ENCODE measurements at regions not wholly inside any gene's neighbourhood (a gene's known extent, or its start where the extent isn't known, plus 50 kb on each side); places are given as distances from the start of the nearest gene placed in this dataset.

DNA sequence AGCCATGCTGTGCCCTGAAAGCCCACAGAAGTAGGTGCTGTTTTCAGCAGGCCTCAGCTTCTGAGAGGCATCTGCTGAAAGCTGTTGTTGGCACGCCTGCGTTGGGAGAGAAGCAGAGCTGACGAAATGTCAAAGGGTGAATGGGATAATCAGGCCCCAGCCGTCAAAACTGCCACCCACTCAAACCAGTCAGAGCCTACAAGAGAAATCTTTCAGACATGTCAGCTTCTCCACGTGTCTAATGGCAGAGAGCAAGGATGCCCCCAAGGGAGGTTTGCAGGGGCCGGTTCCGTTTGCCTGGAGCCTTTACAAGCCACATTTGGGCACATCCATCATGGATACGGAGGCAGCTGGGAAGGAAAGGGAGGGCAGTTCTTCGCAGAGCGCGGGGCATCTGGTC lies 568.2 kb upstream of the EEF2KMT start:
- ATAC-seq (ENCODE audit: low FRiP score), result no peak
- no peak for DNase-seq (ENCODE audit: low spot score)
- TF ChIP-seq, protein P1, sequence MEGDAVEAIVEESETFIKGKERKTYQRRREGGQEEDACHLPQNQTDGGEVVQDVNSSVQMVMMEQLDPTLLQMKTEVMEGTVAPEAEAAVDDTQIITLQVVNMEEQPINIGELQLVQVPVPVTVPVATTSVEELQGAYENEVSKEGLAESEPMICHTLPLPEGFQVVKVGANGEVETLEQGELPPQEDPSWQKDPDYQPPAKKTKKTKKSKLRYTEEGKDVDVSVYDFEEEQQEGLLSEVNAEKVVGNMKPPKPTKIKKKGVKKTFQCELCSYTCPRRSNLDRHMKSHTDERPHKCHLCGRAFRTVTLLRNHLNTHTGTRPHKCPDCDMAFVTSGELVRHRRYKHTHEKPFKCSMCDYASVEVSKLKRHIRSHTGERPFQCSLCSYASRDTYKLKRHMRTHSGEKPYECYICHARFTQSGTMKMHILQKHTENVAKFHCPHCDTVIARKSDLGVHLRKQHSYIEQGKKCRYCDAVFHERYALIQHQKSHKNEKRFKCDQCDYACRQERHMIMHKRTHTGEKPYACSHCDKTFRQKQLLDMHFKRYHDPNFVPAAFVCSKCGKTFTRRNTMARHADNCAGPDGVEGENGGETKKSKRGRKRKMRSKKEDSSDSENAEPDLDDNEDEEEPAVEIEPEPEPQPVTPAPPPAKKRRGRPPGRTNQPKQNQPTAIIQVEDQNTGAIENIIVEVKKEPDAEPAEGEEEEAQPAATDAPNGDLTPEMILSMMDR (IDR thresholded peaks at IDR 0.05), result no peak

DNA sequence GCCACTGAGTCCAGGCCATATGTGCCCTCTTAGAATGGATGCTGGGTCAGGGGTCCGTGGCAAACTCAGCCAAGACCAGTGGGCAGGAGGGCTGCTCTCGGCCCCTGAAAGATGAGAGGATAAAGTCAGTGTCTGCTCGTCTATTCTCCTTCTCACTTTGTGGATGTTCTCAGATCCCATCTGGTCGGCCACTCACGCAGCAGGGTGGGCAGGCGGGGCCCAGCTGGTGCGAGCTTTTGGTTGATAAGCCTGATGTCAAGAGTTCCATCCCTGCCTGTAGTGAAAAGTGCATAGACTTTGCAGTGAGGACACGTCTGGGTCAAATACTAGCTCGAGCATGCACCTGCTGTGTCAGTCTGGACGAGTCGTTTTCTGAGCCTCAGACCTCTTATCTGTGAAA lies 556.2 kb upstream of the EEF2KMT start:
- no peak for ATAC-seq (ENCODE audit: low FRiP score)
- no peak for DNase-seq (ENCODE audit: low spot score)
- TF ChIP-seq, protein P1 (IDR thresholded peaks at IDR 0.05), result no peak

GRCh38 chr16:5653041-5653440 lies 555.4 kb upstream of the EEF2KMT start:
- DNase-seq (ENCODE audit: low spot score) (no peak), ATAC-seq (ENCODE audit: low FRiP score) (peak; percentile 48)
- TF ChIP-seq, protein P1 (IDR thresholded peaks at IDR 0.05), result no peak

DNA sequence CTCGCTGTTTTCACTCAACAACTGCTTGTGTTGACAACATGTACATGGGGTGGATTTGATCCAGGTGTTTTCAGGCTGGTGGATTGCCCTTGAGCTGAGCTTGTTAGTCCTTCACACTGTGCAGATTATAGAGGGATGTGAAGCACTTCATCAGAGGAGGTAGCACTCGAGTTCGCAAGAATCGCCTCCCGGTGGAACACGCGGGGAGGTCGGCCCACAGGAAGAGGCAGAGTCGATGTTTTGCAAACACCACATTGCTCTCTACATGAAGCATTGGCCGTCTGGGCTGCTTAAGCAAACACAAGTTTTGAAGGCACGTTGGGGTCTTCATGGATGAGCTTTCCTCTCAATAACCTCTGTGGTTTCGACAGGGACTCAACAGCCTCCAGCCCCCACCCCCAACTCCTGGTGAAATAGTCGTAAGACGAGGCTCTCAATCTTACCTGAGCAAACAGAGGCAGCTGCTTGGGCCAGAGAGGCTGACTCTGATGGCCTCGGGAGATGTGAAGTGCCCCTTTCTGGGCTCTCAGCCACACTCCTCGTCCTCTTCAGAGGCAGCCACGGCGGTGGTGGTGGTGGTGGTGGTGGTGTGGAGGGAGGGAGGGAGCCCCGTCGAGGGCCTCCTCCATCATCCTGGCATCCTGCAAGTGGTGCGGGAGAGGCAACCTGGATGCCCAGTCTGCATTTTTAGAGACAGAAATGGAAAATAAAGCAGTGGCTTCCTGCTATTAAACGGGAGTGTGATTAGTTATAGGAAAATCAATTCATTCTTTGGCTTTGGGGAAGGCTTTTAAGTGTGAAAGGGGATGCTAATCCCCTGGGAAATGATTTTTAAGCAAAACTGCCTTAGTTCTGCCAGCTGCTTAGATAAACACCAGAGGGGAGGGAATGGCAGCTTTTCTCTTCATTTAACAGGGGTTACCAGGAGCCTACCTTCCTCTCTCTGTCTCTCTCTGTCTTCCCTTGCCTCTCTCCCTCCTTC lies 552.5 kb upstream of the EEF2KMT start:
- TF ChIP-seq, protein P1 (IDR thresholded peaks at IDR 0.05), result no peak
- ATAC-seq (ENCODE audit: low FRiP score), result no peak

GRCh38 chr16:5647051-5647450 lies 549.5 kb upstream of the EEF2KMT start:
- ATAC-seq (ENCODE audit: low FRiP score) (no peak), DNase-seq (ENCODE audit: low spot score) (no peak)
- TF ChIP-seq, protein P1 (IDR thresholded peaks at IDR 0.05), result no peak

More for the DNA sequence above, 552.5 kb upstream of the EEF2KMT start:
- no peak for DNase-seq (ENCODE audit: low spot score)

DNA sequence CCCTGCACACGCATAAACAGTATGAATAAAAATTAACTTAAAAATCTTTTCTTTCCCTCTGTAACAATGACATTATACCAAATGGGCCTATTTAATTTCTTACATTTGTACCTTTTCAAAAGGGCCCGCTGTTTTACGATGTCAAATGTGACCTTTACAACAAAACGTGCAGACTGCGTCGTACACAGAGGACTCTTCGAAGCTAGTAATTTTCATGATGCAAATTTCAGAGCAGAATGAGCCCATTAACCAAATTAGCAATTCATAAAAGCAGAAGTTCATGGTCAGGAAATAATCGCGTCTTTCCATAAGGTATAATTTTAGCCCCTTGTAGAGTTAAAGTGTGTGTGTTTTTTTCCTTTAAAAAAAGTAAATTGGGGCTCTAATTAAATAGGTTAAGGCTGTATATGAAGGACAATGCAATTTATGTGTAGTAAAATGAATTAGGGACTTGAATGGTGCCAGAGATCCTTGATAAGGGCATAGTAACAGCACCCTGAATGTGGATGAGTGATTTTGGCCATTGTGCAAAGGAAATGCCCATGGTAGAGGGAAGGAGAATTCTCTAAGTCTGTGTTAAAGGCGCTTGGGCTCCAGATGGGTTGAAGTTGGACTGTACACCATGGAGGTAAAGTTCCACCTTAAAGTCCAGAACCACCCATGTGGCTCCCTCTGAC lies 546.4 kb upstream of the EEF2KMT start:
- ATAC-seq (ENCODE audit: low FRiP score) (no peak), DNase-seq (ENCODE audit: low spot score) (no peak)
- TF ChIP-seq, protein P1 (IDR thresholded peaks at IDR 0.05), result no peak
